ENCODE measurements at regions not wholly inside any gene's neighbourhood (a gene's known extent, or its start where the extent isn't known, plus 50 kb on each side); places are given as distances from the start of the nearest gene placed in this dataset.

DNA sequence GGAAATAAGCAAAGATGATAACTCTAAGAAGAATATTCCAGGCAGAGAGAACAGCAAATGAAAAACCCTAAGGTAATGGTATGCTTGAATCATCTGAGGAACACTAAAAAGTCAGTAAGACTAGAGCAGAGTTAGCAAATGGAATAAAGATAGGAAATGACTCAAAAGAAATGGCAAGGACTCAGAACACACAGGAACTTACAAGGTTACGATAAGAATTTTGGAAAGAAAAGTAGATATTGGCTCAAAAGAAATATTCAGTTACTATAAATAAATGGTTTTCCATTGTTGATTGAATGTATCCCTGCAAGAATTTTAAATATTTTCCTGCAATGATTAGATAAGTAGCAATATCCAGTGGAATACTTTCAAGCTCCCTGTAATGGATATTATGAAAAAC is 705.8 kb downstream of the C12orf50 start:
- peak; percentile 24 for DNase-seq (ENCODE audit: low read depth)
- TF ChIP-seq, protein P1, sequence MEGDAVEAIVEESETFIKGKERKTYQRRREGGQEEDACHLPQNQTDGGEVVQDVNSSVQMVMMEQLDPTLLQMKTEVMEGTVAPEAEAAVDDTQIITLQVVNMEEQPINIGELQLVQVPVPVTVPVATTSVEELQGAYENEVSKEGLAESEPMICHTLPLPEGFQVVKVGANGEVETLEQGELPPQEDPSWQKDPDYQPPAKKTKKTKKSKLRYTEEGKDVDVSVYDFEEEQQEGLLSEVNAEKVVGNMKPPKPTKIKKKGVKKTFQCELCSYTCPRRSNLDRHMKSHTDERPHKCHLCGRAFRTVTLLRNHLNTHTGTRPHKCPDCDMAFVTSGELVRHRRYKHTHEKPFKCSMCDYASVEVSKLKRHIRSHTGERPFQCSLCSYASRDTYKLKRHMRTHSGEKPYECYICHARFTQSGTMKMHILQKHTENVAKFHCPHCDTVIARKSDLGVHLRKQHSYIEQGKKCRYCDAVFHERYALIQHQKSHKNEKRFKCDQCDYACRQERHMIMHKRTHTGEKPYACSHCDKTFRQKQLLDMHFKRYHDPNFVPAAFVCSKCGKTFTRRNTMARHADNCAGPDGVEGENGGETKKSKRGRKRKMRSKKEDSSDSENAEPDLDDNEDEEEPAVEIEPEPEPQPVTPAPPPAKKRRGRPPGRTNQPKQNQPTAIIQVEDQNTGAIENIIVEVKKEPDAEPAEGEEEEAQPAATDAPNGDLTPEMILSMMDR (IDR thresholded peaks at IDR 0.05; ENCODE audit: insufficient read depth, low read depth, low read length, missing control alignments): no peak
- no peak overlapping the region for H3K4me3 ChIP-seq (ENCODE audit: low read length)

DNA sequence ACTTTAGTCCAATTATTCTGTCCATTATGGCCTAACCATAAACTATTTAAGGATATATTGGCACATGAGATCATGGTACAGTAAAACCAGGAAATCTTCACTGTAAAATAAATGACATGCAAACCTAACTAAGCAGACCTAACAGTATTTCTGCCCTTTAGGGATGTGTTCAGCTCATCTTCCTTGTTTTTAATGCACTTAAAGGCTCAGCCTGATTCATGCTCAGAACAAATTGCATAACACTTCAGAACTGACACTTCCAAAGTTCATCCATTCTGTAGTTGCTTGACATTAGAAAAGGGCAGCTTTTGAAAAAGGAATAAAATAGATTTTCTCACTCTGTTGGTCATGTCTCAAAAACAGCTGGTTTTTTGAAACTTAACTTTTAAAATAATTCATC is 708.5 kb downstream of the C12orf50 start:
- H3K4me3 ChIP-seq (ENCODE audit: low read length): no peak overlapping the region
- TF ChIP-seq, protein P1 (IDR thresholded peaks at IDR 0.05; ENCODE audit: insufficient read depth, low read depth, low read length, missing control alignments): no peak
- peak; percentile 60 for DNase-seq (ENCODE audit: low read depth)

DNA sequence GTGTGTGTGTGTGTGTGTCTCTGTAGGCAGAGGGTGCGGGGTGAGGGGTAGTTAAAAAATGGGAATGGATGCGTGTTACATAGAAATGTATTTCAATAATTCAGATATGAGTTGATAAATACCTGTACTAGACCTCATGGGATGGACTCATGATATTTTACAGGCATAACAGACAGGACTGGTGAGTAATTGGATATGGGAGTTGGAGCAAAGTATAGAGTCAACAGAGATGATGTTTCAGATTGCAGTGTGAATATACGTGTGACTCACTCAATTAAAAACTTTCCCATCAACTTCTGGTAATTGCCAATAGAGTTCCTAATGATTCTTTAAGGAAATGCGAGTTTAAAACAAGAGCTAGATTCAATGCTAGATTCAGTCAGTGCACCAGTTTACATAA is 711.9 kb downstream of the C12orf50 start:
- TF ChIP-seq, protein P1 (IDR thresholded peaks at IDR 0.05; ENCODE audit: insufficient read depth, low read depth, low read length, missing control alignments): no peak
- peak; percentile 73 for DNase-seq (ENCODE audit: low read depth)
- no peak overlapping the region for H3K4me3 ChIP-seq (ENCODE audit: low read length)

- no peak overlapping the region for H3K4me3 ChIP-seq (ENCODE audit: low read length)
- TF ChIP-seq, protein P1 (IDR thresholded peaks at IDR 0.05; ENCODE audit: insufficient read depth, low read depth, low read length, missing control alignments): no peak
- DNase-seq (ENCODE audit: low read depth): no peak
Observed at GRCh38 chr12:87311206-87311605, 718.0 kb downstream of the C12orf50 start.

GRCh38 chr12:87310126-87310525 is 719.1 kb downstream of the C12orf50 start:
- no peak for DNase-seq (ENCODE audit: low read depth)
- TF ChIP-seq, protein P1 (IDR thresholded peaks at IDR 0.05; ENCODE audit: insufficient read depth, low read depth, low read length, missing control alignments): no peak

DNA sequence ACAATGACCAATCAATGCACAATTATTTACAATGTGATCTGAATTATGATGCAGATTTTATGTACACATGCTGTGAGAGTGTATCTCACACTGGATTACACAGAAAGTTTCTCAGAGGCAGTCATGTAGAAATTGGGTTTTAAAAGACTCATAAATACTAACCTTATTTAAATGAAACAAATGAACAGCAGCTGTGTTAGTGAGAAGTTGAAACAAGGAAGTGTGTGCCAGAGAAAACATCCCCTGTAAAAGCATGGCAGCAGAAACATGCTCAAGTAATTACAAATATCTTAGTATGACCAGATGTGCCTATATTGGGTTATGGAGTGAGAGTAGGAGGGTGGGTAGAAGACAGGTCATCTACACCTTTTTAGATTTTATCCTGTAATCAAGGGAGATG is 723.7 kb downstream of the C12orf50 start:
- DNase-seq (ENCODE audit: low read depth): no peak

More at GRCh38 chr12:87310126-87310525, 719.1 kb downstream of the C12orf50 start:
- no peak overlapping the region for H3K4me3 ChIP-seq (ENCODE audit: low read length)

GRCh38 chr12:87304406-87304805 is 724.8 kb downstream of the C12orf50 start:
- TF ChIP-seq, protein P1 (IDR thresholded peaks at IDR 0.05; ENCODE audit: insufficient read depth, low read depth, low read length, missing control alignments): no peak
- DNase-seq (ENCODE audit: low read depth): peak; percentile 44
- no peak overlapping the region for H3K4me3 ChIP-seq (ENCODE audit: low read length)

More for the DNA sequence above, 723.7 kb downstream of the C12orf50 start:
- TF ChIP-seq, protein P1 (IDR thresholded peaks at IDR 0.05; ENCODE audit: insufficient read depth, low read depth, low read length, missing control alignments): no peak
- no peak overlapping the region for H3K4me3 ChIP-seq (ENCODE audit: low read length)
